ENCODE measurements at regions not wholly inside any gene's neighbourhood (a gene's known extent, or its start where the extent isn't known, plus 50 kb on each side); places are given as distances from the start of the nearest gene placed in this dataset.
"Not testable (repeated sequence)": the region's sequence is repeated elsewhere in the genome, so short reads cannot be mapped to it uniquely, and the experiment has no call there.

DNA sequence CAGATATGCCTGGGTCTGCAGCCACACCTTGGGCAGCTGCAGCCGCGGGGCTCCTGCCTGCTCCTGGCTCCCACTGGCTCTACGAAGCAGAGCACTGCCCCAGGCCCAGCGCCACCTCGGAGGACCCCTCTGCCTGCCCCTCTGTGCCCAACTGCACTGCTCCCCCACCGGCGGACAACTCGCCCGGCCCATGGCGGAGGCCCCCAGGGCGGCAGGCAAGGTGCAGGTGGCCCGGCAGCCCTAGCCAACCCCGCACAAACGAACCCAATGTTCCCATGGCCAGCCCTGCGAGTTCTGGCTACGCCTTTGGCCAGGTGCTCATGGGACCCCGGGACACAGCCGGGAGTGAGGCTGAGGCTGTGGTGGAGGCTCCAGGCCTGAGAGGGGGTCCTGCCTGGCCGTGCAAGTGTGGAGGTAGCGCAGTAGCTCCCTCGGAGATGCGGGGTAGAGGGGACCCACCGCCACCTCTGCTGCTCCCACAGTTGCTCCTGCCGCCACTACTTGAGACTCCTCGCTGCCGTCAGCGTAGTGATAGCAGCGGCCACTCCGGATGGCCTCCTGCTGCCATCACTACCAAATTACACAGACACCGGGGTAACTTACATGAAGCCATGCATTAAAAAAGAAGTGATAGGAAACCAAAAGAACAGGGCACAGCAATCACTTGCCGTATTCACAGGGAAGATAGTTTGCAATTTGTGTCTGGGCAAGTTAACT, 97.3 kb upstream of the SP4 start:
- FAIRE-seq = no peak

DNA sequence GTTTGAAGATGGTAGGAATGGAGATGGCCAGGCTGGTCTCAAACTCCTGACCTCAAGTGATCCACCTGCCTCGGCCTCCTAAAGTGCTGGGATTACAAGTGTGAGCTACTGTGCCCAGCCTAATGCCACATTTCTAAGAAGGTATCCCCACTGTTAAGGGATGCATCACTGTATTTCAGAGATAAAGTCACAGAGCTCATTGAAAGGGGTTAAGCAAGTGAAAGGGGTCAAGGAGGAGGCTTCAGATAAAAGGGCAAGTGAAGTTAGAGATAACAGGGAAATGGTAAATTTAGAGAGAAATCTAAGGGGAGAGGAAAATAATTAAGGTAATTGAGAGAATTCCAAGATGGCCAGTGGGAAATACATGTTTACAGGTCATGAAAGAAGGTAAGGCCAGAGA, 93.0 kb upstream of the SP4 start:
- FAIRE-seq = no peak

DNA sequence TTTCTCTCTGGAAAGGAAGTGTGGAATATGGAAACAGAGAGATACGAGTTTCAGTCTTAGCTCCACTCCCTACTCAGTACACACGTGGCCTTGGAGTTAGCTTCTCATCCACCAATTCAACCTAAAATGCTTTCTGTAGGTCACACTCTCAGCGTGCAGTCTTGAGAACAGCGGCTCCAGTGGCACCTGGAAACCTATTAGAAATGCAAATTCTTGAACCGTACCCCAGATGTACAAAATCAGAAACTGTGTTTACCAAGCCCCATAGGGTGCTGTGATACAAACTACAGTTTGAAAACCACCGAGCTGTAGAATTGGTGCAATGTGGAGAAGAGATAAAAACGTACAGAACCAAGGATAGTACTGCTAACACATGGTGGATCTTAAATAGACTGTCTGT, 91.1 kb upstream of the SP4 start:
- no peak for FAIRE-seq

DNA sequence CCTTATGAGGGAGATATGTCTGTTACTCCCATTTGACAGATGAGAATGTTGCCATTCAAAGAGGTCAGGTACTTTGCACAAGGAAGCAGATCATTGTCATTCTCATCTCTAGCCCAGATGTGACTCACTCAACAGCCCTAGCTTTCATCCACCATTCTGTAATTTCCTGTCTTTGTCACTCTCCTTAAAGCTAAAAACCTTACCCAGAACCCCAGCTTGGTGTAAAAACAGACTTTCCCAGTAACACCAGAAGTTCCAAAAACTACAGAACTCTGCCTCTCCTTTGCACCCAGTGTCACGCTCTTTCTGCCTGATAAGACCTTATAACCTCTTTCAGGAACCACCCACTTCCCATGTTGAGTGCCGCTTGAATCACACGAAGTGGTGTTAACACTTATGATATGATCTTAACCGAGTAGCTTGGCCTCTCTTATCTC, 89.1 kb upstream of the SP4 start:
- no peak for FAIRE-seq

DNA sequence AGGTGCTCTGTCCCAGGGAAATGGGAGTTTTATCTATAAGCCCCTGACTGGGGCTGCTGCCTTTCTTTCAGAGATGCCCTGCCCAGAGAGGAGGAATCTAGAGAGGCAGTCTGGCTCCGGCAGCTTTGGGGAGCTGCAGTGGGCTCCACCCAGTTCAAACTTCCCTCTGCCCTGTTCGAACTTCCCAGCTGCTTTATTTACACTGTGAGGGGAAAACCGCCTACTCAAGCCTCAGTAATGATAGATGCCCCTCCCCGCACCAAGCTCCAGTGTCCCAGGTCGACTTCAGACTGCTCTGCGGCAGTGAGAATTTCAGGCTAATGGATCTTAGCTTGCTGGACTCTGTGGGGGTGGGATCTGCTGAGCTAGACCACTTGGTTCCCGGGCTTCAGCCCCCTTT, 83.0 kb upstream of the SP4 start:
- FAIRE-seq = not testable (repeated sequence)

DNA sequence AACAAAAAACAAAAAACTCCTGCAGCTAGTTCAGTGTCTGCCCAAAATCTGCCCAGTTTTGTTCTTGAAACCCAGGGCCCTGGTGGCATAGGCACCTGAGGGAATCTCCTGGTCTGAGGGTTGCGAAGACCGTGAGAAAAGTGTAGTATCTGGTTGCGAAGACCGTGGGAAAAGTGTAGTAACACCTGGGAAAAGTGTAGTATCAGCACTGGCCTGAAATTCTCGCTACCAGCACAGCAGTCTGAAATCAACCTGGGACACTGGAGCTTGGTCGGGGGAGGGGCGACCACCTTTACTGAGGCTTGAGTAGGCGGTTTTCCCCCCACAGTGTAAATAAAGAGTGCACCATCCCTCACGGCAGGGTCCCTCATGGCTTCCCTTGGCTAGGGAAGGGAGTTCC, 82.5 kb upstream of the SP4 start:
- no peak for FAIRE-seq

DNA sequence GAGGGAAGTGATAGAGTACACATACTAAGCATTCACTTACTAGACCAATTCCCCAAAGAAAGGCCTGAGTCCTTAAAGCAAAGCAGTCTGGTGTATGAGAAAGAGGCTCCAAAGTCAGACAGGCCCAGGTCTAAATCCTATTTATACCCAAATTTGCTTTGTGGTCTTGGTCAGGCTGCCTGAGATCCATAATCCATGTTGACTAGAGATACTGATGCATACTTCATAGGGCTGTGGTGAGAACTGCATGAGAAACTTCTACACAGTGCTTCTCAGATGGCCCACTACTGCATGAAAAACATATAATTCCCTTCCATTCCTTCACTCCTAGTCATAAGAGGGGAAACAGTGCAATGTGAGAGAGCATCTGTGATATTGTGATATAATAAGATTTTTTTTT, 81.6 kb upstream of the SP4 start:
- FAIRE-seq = no peak

DNA sequence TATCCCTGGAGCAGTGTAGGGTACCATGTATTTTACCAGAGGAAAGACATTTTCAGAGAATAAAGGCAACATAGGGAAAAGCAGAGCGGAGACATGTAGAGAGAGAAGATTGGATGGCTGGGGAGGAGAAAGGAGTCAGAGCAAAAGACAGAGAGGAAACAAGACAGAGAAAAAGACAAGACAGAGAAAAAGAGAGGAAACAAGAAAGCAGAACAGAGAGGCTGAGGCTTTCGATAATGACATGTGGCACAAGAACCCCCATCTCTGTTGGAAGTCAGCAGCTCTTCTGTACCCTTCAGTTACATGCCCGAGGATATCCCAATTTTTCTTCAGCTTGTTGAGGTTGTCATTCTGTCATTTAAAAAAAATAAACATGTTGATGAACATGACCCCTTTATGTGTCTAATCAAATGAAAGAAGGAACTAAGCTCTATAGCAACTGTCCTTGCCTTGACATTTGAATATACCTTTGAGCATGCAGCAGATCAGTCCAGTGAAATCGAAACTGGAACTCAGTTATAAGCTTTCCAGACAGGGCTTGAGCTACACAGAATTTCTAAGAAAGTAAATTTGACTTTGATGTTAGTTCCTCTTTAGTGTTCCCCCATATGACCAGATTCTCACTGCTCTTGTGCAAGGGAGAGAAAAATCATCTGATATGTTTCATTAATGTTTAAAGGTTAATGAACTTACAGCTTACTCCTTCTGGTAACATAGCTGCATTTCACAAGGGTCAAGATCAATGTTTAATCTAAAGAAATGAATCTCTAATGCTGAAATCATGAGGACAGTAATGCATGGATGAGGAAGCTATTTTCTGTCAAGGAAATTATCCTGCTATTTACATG, 75.1 kb upstream of the SP4 start:
- no peak for FAIRE-seq

DNA sequence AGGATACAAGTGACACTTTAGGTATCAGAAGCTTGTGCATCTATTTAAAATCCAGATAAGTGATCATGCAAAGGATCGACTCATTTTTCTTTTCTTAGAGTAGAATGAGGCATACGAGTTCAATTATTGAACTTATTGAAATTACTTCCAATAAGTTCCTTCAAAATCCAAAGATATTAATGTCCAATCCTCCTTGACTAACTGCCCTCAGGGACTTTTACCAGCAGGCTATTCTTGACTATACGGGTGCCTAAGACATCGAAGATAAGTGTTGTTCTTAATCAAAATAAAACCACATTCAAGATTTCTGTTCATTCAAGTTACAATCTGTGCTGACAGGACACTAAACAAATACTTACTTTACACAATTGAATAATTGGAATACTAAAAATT, 74.5 kb upstream of the SP4 start:
- no peak for FAIRE-seq

DNA sequence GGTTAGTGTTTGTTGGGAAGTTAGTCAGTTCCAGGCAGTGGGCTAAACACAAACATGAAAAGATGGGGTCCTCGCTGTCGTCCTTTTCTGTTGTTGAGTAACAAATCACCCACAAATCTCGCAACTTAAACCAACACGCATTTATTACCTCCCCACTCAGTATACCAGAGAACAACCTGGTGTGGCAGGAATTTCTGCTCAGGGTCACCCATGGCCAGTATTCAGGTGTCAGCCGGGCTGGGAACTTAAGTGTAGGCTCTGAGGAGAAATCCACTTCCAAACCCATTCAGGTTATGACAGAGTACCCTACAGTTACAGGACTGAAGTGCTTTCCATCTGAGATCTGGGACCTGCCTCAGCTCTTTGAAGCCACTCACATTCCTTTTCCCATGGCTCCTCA, 73.6 kb upstream of the SP4 start:
- no peak for FAIRE-seq

DNA sequence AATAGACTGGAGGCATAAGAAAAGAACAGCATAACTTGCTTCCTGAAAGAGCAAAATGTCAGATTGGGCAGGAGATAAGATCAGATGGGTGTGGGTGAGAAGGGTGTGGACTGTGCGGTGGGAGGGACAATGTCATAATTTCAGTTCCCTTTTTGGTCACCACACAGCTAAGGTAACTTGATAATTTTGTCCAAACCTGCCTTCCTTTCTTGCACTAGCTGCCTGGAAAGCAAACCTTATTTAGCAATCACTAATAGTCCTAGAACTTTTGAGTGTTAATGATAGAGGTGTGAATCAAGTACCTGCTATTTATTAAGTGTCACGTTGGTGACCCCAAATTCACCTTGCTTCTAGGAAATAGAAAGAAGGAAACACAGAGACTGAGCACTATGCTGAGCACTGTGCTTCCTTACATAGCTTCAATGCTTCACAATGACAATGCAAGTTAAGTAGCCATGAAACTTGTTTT, 72.4 kb upstream of the SP4 start:
- no peak for FAIRE-seq

DNA sequence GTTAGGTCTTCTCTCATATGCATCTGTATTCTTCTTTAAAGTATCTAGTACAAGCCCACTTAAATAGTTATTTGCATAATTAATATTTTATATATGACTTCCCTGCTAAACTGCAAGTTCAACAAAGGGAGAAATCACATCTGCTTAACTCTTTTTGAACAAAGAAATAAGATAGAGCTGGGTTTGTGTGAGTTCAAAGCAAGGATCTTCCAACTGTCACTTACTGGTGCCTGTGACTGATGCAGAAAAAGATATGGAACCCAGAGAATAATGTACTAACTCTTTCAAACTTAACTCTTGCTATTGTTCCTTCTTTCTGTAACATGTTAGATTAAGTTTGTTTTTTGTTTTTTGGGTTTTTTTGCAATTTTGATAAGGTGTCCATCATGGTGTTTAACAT, 71.3 kb upstream of the SP4 start:
- FAIRE-seq = no peak

DNA sequence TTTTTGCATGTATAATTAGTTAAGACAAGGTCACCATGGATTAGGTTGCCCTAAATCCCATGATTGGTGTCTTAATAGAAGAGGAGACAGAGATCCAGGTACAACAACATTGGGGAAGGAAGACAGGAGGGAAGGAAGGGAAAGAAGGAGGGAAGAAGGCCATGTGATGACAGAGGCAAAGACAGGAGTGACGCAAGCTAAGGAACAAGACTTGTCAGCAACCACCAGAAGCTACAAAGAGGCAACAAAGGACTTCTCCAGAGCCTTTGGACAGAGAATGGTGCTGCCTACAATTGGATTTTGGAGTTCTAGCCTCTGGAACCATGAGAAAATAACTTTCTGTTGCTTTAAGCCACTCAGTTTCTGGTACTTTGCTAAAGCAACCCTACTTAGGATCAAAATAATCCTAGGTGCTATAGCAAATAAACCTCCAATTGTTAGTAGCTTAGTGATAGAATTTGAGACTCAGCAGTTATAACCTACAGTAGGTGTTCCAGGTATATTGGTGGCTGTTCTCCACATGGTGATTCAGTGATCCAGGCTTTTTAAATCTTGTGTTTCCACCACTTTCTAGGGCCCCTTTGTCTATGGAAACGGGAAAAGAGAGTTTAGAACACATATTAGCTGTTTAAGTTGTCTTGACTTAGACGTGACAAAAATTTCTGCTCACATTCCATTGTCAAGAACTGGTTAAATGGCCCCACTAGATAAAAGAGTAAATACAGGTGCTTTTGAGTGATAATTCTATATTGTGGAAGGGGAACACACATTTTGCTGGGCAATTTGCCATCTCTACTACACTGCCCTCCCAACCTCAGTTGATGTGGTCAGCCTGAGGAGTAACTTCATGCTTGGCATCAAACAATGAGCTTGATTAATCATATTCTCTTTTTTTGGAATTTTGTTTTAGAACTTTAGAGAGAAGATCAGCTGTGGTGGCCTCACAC, 70.5 kb upstream of the SP4 start:
- no peak for FAIRE-seq

DNA sequence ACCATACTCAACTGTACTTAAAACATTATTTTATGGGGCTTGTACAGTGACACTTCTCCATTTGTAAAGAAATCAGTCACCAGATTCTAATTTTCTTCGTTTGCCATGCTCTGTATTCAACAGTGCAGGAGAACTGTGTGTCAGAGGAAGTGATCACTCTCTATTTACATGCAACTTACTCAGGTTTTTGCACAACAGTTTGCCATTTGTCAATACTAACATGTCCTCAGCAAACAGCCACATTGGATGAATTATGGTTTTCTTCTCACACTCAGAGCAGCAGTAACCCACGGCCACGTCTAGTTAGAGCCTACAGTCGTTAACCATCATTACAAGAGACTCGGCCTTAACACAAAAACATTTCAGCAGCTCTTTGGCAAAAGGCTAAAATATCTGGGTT, 69.2 kb upstream of the SP4 start:
- no peak for FAIRE-seq

DNA sequence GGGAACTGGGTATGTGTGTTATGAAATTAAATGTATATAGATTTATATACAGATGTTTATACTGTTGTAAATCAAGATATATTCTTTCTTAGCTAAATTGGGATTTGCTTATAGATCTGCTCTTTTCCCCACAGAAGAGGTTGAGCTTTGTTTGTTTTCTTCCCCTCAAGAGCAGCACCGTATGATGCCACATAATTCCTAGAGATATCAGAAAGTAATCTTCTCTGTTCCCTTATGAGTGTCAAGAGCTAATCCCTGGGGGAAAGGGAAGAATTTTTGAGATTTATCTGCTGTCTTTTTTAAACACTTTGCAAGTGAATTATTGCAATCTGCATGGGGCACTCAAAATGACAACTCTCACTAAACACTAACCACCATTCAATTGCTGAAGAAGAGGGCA, 68.7 kb upstream of the SP4 start:
- FAIRE-seq = no peak

DNA sequence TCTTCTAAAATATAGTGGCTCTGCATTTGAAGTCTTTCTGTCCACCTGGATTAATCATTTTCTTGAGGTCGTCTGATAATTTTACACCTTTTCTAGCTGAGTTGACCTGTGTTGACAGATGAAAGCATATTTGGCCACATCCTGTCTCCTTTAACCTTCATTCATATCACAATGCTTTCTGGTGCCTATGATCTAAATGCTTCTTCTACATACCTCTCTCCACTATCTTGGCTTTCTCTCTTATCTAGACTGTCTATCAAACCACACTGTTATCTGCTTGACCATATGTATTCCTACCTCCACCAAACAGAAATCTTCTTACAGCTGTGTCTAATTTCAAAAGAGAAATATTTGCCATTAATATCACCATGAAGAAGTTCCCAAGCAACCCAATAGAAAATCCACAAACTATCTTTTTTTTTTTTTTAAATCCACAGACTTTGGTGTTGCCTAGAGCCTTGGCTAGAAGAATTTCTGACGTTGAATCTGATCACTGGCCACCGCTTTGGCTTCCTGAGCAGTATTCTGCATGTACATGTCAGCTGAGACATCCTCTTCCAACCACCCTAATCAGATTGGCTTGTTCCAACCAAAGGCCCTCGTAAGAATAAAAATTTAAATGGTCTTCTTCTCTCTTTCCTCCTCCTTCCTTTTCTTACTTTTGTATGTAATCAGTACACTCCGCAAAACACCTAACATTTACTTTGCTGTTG, 66.3 kb upstream of the SP4 start:
- no peak for FAIRE-seq

DNA sequence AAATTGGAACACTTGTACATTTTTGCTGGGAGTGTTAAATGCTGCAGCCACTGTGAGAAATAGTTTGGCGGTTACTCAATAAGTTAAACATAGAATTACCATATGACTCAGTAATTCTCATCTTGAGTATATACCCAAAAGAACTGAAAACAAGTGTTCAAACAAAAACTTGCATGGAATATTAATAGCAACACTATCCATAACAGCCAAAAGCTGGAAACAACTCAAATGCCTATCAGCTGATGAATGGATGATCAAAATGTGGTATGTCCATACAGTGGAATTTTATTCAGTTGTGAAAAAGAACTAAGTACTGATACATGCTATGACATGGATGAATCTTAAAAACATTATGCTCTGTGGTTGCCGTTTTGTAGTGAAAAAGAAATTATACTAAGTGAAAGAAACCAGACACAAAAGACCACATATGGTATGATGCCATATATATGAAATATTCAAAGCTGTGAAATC, 63.0 kb upstream of the SP4 start:
- no peak for FAIRE-seq

DNA sequence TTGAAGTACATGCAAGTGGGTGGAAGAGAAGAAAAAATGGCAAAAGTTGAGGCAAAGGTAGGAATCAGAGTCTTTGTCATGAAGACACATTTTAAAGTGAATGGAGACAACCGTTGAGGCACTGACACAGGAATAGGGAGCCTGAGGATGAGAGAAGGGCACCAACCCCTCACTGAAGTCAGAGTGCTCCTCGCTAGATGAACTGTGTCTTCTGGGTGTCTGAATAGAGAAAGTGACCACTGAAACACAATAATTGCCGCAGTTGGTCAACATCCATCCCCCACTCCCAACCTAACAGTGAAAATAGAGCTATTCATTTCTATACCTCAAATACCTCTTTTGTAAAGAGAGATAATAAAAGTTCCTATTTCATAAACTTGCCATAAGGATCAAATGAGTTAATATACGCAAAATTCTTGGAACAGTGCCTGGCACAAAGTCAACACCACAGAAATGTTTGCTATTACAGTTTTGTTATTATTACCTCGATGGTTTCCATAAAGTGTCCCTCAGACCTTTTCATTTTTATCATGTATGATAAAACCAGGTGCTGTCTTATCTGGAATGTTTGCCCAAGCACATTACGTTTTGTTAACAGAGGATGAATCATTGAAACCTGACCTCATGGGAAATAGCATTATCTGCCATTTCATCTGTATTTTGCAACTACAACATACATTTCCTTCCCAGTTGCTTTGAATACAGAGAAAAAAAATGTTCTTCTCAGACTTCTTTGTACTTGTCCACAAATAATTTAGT, 61.8 kb upstream of the SP4 start:
- FAIRE-seq = no peak

DNA sequence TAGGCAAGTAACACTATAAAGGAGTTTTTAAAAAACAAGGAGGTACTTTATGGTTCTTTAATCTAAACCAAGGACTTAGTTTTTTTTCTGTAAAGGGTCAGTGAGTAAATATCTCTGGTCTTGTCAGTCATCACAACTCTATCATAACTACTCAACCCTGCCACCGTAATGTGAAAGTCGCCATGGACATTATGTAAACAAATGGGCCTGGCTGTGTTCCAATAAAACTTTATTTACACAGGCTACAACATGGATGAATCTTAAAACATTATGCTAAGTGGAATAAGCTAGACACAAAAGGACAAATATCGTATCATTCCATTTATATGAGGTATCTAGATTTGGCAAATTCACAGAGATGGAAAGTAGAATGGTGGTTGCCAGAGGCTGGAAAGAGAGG, 60.8 kb upstream of the SP4 start:
- no peak for FAIRE-seq

DNA sequence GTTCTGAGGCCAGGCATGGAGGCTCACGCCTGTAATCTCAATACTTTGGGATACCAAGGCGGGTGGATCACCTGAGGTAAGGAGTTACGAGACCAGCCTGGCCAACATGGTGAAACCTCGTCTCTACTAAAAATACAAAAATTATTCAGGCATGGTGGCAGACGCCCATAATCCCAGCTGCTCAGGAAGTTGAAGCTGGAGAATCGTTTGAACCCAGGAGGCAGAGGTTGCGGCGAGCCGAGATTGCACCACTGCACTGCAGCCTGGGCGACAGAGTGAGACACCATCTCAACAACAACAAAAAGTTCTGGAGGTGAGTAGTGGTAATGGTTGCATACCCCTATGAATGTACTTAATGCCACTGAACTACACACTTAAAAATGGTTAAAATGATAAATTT, 60.3 kb upstream of the SP4 start:
- no peak for FAIRE-seq

DNA sequence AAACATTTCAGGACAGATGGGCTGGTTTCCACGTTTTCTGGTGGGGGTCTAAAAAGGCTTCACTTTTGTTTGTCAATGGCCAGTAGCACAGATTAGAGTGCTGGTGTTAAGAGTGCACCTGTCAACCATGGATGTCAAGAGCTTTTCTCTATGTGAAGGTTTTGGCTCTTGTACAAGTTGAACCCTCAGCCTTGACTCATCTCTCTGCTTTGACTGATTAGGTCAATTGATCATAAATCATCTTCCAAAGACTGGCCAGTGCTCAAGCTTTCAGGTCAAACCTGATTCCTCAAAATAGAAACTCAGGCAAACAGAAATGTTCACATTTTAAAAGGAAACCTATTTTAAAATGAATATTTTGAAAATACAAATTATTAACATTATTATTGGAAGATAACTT, 59.6 kb upstream of the SP4 start:
- no peak for FAIRE-seq
